ENCODE measurements at regions not wholly inside any gene's neighbourhood (a gene's known extent, or its start where the extent isn't known, plus 50 kb on each side); places are given as distances from the start of the nearest gene placed in this dataset.
"Not testable (repeated sequence)": the region's sequence is repeated elsewhere in the genome, so short reads cannot be mapped to it uniquely, and the experiment has no call there.

- no peak for FAIRE-seq
- TF ChIP-seq CTCF (IDR thresholded peaks at IDR 0.05): no peak
Observed at GRCh38 chr7:91358303-91358702, 94.1 kb downstream of the FZD1 start.

GRCh38 chr7:91365097-91365496, 100.9 kb downstream of the FZD1 start:
- H3K27ac ChIP-seq; ATAC-seq; intact Hi-C loops (cut with DNase I); H3K4me1 ChIP-seq; H3K4me3 ChIP-seq; DNase-seq; H3K27me3 ChIP-seq; H3K9me3 ChIP-seq; H3K36me3 ChIP-seq; FAIRE-seq: not testable (repeated sequence)
- 64 to 78% methylated on average over 5 of the region's 5 CpGs for WGBS, 2 donors

More at GRCh38 chr7:91358303-91358702, 94.1 kb downstream of the FZD1 start:
- intact Hi-C loops (cut with DNase I): no loop called here
- Histone ChIP-seq H3K4me3 (no peak overlapping the region), H3K9me3 (no peaks in the 10 kb centered on the region), H3K27ac (no peak overlapping the region), H3K4me1 (no peaks in the 10 kb centered on the region), H3K27me3 (no peaks in the 10 kb centered on the region), H3K36me3 (no peaks in the 10 kb centered on the region)
- DNase-seq (no peak), ATAC-seq (no peak)
- WGBS, 2 donors: 61 to 70% methylated on average over 2 of the region's 2 CpGs

- TF ChIP-seq CTCF (IDR thresholded peaks at IDR 0.05): no peak
- DNase-seq: no peak
- no peaks in the 10 kb centered on the region for H3K4me1 ChIP-seq
- no peak for ATAC-seq
- no peak for FAIRE-seq
- H3K27me3 ChIP-seq: no peaks in the 10 kb centered on the region
- H3K36me3 ChIP-seq: no peaks in the 10 kb centered on the region
- no peak overlapping the region for H3K27ac ChIP-seq
- intact Hi-C loops (cut with DNase I): no loop called here
- no peak overlapping the region for H3K4me3 ChIP-seq
- H3K9me3 ChIP-seq: no peaks in the 10 kb centered on the region
Observed at GRCh38 chr7:91366091-91366490, 101.9 kb downstream of the FZD1 start.

GRCh38 chr7:91367812-91368578, 103.8 kb downstream of the FZD1 start:
- TF ChIP-seq CTCF (IDR thresholded peaks at IDR 0.05): no peak
- H3K9me3 ChIP-seq: no peaks in the 10 kb centered on the region
- intact Hi-C loops (cut with DNase I): no loop called here
- no peak for FAIRE-seq
- ATAC-seq: no peak
- 62 to 65% methylated on average over 6 of the region's 6 CpGs for WGBS, 2 donors
- no peak overlapping the region for H3K4me3 ChIP-seq
- no peak for DNase-seq
- no peaks in the 10 kb centered on the region for H3K4me1 ChIP-seq
- no peak overlapping the region for H3K27ac ChIP-seq
- no peaks in the 10 kb centered on the region for H3K27me3 ChIP-seq
- no peaks in the 10 kb centered on the region for H3K36me3 ChIP-seq

- 52 to 60% methylated on average over 3 of the region's 3 CpGs for whole genome bisulfite sequencing, 2 donors
- intact Hi-C loops (cut with DNase I): no loop called here
- TF ChIP-seq CTCF (IDR thresholded peaks at IDR 0.05): no peak
- no peak for DNase-seq
- Histone ChIP-seq H3K4me3 (no peak overlapping the region), H3K9me3 (no peaks in the 10 kb centered on the region), H3K4me1 (no peaks in the 10 kb centered on the region), H3K36me3 (no peaks in the 10 kb centered on the region), H3K27ac (no peak overlapping the region), H3K27me3 (no peaks in the 10 kb centered on the region)
- FAIRE-seq: no peak
- ATAC-seq: no peak
Observed at GRCh38 chr7:91372323-91372722, 108.1 kb downstream of the FZD1 start.
